ENCODE measurements at regions not wholly inside any gene's neighbourhood (a gene's known extent, or its start where the extent isn't known, plus 50 kb on each side); places are given as distances from the start of the nearest gene placed in this dataset.
"Not testable (repeated sequence)": the region's sequence is repeated elsewhere in the genome, so short reads cannot be mapped to it uniquely, and the experiment has no call there.

DNA sequence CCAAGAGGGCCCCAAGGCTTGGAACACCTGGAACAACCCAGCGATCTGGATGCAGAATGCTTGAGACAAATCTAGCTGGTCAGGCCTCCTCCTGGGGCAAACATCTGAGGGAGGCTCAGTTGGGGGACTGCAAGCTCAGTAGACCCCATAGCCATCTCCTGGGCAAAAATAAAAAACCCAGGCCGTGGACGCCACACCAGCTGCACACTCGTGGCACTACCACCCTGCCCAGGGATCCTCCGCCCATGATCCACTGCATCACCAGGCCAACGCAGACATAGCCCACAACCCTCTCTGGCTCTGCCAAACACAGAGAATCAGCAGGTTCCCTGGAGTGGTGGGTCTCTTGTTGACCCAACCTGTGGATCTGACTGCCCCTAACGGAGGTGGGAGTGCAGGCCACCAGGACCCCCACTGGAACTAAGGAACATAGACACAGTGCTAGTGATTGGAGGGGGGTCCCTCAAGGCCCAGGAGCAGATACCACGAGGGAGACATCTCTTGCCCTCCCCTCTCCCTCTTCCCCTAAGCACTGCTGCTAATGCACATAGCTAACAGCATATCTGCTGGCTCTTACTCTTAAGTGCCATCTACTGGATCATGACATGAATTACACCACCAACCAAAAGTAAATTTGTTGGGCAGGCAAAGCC lies 147.2 kb downstream of the CHD1L start:
- DNase-seq (ENCODE audit: low read depth) = peak; percentile 79
- TF ChIP-seq, protein P1, sequence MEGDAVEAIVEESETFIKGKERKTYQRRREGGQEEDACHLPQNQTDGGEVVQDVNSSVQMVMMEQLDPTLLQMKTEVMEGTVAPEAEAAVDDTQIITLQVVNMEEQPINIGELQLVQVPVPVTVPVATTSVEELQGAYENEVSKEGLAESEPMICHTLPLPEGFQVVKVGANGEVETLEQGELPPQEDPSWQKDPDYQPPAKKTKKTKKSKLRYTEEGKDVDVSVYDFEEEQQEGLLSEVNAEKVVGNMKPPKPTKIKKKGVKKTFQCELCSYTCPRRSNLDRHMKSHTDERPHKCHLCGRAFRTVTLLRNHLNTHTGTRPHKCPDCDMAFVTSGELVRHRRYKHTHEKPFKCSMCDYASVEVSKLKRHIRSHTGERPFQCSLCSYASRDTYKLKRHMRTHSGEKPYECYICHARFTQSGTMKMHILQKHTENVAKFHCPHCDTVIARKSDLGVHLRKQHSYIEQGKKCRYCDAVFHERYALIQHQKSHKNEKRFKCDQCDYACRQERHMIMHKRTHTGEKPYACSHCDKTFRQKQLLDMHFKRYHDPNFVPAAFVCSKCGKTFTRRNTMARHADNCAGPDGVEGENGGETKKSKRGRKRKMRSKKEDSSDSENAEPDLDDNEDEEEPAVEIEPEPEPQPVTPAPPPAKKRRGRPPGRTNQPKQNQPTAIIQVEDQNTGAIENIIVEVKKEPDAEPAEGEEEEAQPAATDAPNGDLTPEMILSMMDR (conservative IDR thresholded peaks at IDR 0.05; ENCODE audit: low read depth, low read length) = peak; percentile 84

GRCh38 chr1:147390185-147390542 lies 147.7 kb downstream of the CHD1L start:
- no peak overlapping the region for H3K4me3 ChIP-seq (ENCODE audit: low read depth, low read length)
- TF ChIP-seq, protein P1 (conservative IDR thresholded peaks at IDR 0.05; ENCODE audit: low read depth, low read length) = no peak
- DNase-seq (ENCODE audit: low read depth) = no peak

More for the DNA sequence above, 147.2 kb downstream of the CHD1L start:
- H3K4me3 ChIP-seq (ENCODE audit: low read depth, low read length) = no peak overlapping the region

- no peak overlapping the region for H3K4me3 ChIP-seq (ENCODE audit: low read depth, low read length)
- DNase-seq (ENCODE audit: low read depth) = no peak
- TF ChIP-seq, protein P1 (conservative IDR thresholded peaks at IDR 0.05; ENCODE audit: low read depth, low read length) = no peak
Measured at GRCh38 chr1:147391114-147391513, 148.6 kb downstream of the CHD1L start.

DNA sequence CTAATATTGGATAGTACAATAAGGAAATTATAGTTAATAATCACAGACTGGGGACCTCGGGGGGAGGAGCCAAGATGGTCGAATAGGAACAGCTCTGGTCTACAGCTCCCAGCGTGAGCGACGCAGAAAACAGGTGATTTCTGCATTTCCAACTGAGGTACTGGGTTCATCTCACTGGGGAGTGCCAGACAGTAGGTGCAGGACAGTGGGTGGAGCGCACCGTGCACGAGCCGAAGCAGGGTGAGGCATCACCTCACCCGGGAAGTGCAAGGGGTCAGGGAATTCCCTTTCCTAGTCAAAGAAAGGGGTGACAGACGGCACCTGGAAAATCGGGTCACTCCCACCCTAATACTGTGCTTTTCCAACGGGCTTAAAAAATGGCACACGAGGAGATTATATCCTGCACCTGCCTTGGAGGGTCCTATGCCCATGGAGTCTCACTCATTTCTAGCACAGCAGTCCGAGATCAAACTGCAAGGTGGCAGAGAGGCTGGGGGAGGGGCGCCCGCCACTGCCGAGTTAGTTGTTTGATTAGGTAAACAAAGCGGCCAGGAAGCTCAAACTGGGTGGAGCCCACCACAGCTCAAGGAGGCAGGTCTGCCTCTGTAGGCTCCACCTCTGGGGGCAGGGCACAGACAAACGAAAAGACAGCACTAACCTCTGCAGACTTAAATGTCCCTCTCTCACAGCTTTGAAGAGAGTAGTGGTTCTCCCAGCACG lies 138.8 kb upstream of the BCL9 start:
- DNase-seq (ENCODE audit: low read depth) = not testable (repeated sequence)

GRCh38 chr1:147404344-147404743 lies 137.0 kb upstream of the BCL9 start:
- H3K4me3 ChIP-seq (ENCODE audit: low read depth, low read length) = not testable (repeated sequence)

More for the DNA sequence above, 138.8 kb upstream of the BCL9 start:
- not testable (repeated sequence) for H3K4me3 ChIP-seq (ENCODE audit: low read depth, low read length)

GRCh38 chr1:147409886-147410285 lies 131.4 kb upstream of the BCL9 start:
- TF ChIP-seq, protein P1 (conservative IDR thresholded peaks at IDR 0.05; ENCODE audit: low read depth, low read length) = no peak
- no peak for DNase-seq (ENCODE audit: low read depth)
- H3K4me3 ChIP-seq (ENCODE audit: low read depth, low read length) = no peak overlapping the region

More at GRCh38 chr1:147404344-147404743, 137.0 kb upstream of the BCL9 start:
- DNase-seq (ENCODE audit: low read depth) = not testable (repeated sequence)

GRCh38 chr1:147413110-147413605 lies 128.1 kb upstream of the BCL9 start:
- DNase-seq (ENCODE audit: low read depth) = no peak

More at GRCh38 chr1:147413110-147413605, 128.1 kb upstream of the BCL9 start:
- TF ChIP-seq, protein P1 (conservative IDR thresholded peaks at IDR 0.05; ENCODE audit: low read depth, low read length) = no peak
- H3K4me3 ChIP-seq (ENCODE audit: low read depth, low read length) = no peak overlapping the region
